Endometrial microvascular endothelial cells (primary cell): ENCODE measurements at regions not wholly inside any gene's neighbourhood (a gene's known extent, or its start where the extent isn't known, plus 50 kb on each side); places are given as distances from the start of the nearest gene placed in this dataset.

Source experiments
- in situ Hi-C: cut with HindIII; loops from 2 replicates; pipeline ENCODE4 v1.10.0; 2017; ENCODE audit warnings: low sequenced_read_pairs, low pct_unique_long_range_greater_than_20kb; ENCODE audit errors: inconsistent ontology term

GRCh38 chr13:107035778-107036177, 467.8 kb upstream of the ARGLU1 start:
- in situ Hi-C loops = no loop called here

GRCh38 chr13:107035186-107035585, 467.2 kb upstream of the ARGLU1 start:
- in situ Hi-C loops = no loop called here

GRCh38 chr13:107034236-107034872, 466.4 kb upstream of the ARGLU1 start:
- in situ Hi-C loops = no loop called here

GRCh38 chr13:107031716-107032115, 463.8 kb upstream of the ARGLU1 start:
- in situ Hi-C loops = no loop called here

- in situ Hi-C loops = no loop called here
Measured at GRCh38 chr13:107028751-107029150, 460.8 kb upstream of the ARGLU1 start.

- in situ Hi-C loops = no loop called here
Measured at GRCh38 chr13:107025991-107026390, 458.1 kb upstream of the ARGLU1 start.

- in situ Hi-C loops = no loop called here
Measured at GRCh38 chr13:107023335-107023734, 455.4 kb upstream of the ARGLU1 start.

- in situ Hi-C loops = no loop called here
Measured at GRCh38 chr13:107020393-107020792, 452.5 kb upstream of the ARGLU1 start.

GRCh38 chr13:107018285-107018684, 450.3 kb upstream of the ARGLU1 start:
- in situ Hi-C loops = no loop called here

GRCh38 chr13:107006661-107007060, 438.7 kb upstream of the ARGLU1 start:
- in situ Hi-C loops = no loop called here

- in situ Hi-C loops = no loop called here
Measured at GRCh38 chr13:107005577-107005976, 437.6 kb upstream of the ARGLU1 start.

GRCh38 chr13:107003911-107004310, 436.0 kb upstream of the ARGLU1 start:
- in situ Hi-C loops = no loop called here

GRCh38 chr13:106998664-106999063, 430.7 kb upstream of the ARGLU1 start:
- in situ Hi-C loops = no loop called here

- in situ Hi-C loops = no loop called here
Measured at GRCh38 chr13:106997696-106998095, 429.8 kb upstream of the ARGLU1 start.

GRCh38 chr13:106996867-106997618, 429.1 kb upstream of the ARGLU1 start:
- in situ Hi-C loops = no loop called here

GRCh38 chr13:106990594-106990993, 422.7 kb upstream of the ARGLU1 start:
- in situ Hi-C loops = no loop called here

- in situ Hi-C loops = no loop called here
Measured at GRCh38 chr13:106989876-106990275, 421.9 kb upstream of the ARGLU1 start.

- in situ Hi-C loops = no loop called here
Measured at GRCh38 chr13:106987427-106987785, 419.5 kb upstream of the ARGLU1 start.

- in situ Hi-C loops = no loop called here
Measured at GRCh38 chr13:106986687-106987426, 418.9 kb upstream of the ARGLU1 start.

- in situ Hi-C loops = no loop called here
Measured at GRCh38 chr13:106986033-106986484, 418.1 kb upstream of the ARGLU1 start.
